GM19395 (cell line): ENCODE measurements at regions not wholly inside any gene's neighbourhood (a gene's known extent, or its start where the extent isn't known, plus 50 kb on each side); places are given as distances from the start of the nearest gene placed in this dataset.

Experiments used
- ATAC-seq: cut with Tn5 transposase; IDR thresholded peaks from one replicate; pipeline ENCODE4 v1.9.1; 2021; ENCODE audit warnings: mild to moderate bottlenecking, moderate library complexity; ENCODE audit not compliant: unreplicated experiment

DNA sequence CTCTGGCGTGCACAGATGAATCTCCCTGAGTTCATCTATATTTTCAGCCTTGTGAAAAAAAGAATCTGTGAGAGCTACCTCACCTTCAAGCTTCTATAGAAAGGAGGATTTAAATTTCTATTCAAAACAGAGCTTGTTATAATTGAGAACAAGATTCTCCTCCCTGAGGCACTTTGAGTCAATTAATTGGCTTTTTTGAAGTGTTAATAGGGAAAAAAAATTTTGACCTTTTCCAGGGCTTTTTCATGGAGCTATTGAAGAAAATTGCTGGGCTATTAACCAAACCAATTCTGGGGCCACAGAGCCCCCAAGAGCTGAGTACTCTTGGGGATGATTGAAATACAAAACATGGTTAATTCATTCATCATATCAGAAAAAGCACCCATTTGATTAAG, 225.1 kb downstream of the CMPK2 start:
- ATAC-seq = no peak

DNA sequence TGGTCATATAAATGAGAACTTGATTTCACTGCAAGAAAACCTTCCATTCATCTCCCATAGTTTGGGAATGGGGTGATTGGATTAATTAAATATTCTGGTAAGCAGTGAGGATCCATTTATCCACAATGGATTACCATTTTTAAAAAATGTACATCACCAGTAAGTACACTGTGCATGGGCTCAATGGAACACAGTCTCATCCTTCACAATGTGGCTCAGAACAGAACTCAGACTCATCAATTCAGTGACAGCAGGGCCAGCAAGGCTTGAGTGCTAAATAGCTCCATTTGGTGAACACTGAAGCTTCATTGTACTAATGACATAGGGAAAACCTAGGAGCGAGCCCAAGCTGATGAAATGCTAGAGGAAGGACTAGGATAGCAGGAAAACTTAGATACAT, 223.8 kb downstream of the CMPK2 start:
- ATAC-seq = no peak

DNA sequence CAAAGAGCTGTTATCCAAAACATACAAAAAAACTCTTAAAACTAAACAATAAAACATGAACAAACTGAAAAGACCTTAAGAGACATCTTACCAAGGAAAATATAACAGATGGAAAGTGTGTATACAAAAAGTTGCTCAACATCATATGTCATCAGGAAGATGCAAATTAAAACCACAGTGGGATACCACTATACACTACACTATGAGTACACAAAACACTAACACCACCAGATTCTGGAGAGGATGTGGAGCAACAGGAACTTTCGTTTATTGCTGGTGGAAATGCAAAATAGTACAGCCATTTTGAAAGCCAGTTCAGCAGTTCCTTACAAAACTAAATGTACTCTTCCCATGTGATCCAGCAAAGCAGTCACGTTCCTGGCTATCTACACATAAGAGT, 221.4 kb downstream of the CMPK2 start:
- ATAC-seq = no peak

DNA sequence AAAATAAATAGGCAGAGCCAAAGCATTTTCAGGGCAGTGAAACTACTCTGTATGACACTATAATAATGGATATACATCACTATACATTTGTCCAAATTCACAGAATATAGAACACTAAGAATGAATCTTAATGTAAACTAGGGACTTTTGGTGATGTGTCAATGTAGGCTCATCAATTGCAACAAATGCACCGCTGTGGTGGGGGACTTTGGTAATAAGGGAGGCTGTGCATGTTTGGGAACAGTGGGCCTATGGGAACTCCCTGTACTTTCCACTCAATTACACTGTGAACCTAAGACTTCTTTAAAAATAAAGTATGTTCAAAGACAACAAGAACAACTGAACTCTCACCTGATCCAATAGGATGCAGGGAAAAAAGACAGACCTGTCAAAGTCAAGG, 220.7 kb downstream of the CMPK2 start:
- no peak for ATAC-seq

DNA sequence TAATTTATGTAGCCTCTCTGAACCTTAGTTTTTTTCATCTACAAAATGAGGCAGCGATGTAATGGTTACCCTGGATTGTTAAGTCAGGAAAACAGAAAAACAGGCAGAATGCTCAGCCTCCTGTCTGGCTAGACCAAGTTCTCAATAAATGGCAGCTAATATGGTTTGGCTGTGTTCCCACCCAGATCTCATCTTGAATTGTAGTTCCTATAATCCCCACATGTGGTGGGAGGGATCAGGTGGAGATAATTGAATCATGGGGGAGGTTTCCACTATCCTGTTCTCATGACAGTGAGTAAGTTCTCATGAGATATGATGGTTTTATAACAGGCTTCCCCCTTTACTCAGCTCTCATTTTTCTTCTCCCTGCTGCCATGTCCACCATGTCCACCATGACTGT, 220.0 kb downstream of the CMPK2 start:
- no peak for ATAC-seq

DNA sequence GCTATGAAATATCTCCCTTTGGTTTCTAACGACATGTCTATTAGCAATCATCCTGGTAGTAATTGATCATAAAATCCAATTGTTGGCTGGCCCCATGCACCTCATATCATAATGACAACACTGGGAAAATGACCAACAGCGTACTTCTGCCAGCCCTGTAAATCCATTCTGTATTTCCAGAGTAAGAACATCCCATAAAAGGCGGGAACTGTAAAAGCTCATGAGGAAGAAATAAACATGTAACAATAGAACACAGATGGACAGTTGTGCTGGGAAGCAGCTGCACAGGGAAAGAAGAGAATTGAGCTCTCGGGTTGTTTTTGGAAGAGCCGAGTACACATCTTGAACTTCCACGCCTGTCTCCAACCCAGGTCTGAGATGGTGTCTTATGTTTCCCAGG, 218.7 kb downstream of the CMPK2 start:
- ATAC-seq = no peak

DNA sequence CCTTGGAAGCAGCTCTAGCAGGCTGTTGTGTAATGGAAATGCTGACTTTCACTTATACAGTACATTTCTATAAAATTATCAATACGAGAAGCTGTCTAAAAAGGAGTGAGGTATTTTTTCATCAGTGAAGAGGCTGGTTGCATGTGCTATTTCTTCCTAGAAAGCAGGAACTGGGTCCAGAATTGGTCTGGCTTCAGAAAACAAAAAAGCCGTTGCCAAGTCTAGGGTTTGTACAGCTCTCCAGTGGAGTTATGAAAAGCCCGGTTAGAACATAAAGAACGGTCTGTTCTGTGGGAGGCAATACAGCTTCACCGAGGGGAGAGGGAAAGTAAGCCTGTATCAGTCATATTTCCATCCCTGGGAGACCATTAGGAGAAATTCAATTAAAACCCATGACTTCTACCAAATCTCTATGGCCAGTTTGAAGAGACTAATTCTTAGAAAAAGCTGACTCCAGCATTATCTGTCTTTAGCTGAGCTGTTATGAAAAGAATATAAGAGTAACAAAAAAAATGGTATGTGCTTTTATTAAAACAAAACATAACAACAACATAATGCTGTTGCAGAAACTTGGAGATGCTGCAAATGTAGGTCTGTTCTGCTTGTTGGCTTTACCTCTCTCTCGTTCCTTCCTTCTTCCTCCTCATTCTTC, 217.0 kb downstream of the CMPK2 start:
- no peak for ATAC-seq

DNA sequence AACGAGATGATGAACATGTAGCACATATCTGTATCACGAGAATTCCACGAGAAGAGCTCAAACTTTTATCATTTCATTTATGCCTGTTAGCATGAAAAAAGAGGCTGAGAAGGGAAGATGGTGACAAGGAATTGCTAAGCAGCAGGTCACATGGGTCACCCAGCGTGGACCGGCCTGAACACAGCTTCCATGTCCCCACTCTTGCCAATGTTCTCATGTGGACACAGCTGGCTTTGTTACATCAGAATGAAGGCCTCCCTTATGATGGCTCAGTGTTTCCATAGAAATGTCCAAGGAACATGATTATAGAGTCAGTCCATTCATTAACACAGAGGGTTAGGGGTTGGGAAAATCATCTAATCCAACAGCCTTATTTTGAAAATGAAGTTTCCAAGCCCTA, 215.4 kb downstream of the CMPK2 start:
- no peak for ATAC-seq

DNA sequence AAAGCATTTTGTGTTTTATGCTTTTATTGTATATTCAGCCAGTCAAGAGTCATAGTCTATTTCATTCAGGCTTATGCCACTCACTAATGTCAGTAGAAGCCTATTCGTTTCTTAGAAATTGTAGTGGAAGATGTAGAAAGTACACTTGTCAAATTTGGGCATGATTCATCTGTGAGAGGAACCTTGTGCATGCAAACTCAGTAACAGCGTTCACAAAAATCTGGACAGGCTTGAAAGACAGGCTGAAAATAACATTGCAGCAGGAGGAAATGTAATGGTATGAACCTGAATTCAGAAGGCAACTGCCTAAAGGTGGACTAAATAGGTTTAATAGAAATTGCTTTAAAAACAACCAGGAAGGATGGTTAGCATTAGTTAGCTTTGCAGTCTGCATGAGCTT, 213.5 kb downstream of the CMPK2 start:
- no peak for ATAC-seq

DNA sequence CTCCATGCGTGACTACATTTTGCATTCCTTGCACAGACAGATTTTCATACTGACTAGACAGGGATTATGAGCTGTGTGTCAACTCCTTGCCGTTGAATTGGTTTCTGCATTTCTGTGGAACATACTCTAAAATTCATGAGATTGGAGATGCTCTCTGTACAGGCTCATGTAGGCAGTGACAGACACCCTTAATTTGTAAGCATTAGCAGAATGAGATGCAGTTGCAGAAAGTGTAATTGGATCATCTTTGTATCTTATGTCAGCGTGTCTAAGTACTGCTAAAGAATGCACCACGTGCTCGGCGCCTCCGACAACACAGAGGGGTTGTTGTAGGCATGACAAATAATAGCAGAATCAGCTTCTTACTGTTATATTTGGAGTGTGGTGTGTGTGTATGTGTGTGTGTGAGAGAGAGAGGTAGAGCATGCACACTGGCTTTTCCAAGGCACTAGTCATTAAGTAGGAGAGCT, 212.4 kb downstream of the CMPK2 start:
- ATAC-seq = no peak

DNA sequence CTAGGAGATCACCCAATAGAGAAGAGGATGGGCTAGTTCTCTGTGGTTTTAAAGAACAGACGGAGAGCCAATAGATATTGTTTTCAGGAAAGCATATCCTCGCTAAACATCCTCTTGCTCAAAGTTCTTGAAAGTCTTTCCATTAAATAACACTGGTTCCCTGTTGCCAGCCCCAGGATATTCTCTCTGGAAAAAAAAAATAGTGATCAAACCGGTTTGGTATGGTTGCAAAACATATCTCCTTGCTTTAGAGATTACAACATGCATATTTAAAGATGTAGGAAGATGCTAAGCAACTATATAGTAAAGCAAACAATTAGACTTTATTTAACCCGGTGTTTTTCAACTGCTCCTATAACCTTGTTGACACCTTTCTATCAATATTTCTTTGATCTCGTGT, 211.4 kb downstream of the CMPK2 start:
- ATAC-seq = no peak

DNA sequence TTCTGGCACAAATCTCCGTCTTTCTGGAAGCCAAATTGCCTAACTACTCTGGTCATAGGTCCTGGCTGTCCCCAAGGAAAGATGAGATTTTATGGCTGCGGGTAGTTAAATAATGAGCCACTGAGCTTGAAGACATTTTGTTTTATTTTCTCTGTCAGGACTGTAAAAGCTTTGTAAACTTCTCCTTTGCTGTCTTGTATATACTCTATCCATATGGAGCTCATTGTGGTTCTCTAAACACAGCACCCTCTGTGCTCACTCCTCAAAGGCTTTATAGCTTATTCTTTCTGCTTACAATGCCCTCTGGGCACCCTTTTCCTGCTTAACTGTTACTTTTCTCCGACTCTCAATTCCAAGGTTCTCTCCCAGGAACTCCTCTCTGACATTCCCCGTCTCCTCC, 209.1 kb downstream of the CMPK2 start:
- ATAC-seq = no peak

DNA sequence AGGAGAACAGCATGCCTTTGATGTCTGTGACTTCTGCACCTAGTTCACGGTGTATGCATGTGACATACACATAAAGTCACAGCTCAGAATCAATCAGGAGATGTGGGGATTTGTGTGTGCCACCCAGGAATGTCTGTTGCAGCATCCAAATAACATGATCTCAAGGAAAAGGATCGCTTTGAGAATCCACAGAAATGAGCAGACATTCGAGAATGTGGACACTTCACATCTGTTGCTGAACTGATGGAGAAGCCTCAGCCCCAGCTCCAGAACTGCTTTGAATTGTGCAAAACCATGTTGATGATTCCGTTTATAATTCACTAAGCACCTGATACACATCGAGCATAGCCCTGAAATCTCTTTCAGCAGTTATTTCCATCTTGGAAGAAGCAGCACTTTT, 208.6 kb downstream of the CMPK2 start:
- ATAC-seq = no peak

DNA sequence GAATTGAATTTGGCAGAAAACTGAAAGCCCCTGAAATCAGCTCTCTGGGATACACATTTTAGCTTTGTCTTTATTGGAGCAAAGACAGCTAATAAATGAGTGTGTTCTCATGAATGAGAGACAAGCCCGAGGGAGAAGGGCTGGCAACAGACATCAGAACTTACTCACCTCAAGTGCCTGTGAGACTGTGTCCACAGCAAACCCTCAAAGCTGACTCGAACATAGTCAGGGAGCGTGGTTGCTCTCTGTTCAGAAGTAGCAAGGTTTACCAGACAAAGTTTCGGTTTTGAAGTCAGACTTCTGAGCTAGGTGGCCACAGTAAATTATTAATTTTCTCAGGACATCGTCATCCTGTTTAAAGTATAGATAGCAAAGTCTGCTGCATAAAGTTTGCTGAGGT, 207.9 kb downstream of the CMPK2 start:
- ATAC-seq = peak; percentile 96

DNA sequence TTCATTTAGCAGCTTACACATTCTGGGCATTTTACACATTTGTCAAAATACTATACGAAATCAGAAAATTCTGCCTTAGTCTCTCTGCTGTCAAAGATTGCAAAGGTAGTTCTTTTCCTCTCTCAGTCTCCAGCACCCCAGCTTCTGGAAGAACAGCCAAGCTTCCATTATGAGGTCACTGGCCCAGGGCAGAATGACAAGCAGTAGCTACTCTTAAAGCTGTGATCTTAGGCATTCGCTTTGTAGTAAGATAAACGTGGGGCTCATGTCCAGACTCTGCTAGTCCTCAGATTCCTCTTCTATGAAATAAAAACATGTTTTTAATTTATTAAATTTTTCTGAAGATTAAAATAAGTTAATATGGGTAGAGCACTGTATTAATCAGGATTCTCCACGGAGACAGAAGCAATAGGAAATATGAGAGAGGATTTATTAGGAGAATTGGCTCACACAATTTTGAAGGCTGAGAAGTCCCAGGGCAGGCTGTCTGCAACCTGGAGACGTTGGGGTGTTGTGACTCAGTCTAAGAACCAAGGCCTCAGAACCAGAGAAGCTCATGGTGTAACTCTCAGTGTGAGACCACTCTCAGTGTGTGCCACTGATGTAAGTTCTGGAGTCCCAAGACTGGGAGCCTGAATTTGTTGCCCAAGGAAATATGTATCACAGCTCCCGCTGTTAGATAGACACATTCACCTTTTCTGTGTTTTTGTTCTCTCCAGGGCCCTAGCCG, 201.2 kb downstream of the CMPK2 start:
- no peak for ATAC-seq

DNA sequence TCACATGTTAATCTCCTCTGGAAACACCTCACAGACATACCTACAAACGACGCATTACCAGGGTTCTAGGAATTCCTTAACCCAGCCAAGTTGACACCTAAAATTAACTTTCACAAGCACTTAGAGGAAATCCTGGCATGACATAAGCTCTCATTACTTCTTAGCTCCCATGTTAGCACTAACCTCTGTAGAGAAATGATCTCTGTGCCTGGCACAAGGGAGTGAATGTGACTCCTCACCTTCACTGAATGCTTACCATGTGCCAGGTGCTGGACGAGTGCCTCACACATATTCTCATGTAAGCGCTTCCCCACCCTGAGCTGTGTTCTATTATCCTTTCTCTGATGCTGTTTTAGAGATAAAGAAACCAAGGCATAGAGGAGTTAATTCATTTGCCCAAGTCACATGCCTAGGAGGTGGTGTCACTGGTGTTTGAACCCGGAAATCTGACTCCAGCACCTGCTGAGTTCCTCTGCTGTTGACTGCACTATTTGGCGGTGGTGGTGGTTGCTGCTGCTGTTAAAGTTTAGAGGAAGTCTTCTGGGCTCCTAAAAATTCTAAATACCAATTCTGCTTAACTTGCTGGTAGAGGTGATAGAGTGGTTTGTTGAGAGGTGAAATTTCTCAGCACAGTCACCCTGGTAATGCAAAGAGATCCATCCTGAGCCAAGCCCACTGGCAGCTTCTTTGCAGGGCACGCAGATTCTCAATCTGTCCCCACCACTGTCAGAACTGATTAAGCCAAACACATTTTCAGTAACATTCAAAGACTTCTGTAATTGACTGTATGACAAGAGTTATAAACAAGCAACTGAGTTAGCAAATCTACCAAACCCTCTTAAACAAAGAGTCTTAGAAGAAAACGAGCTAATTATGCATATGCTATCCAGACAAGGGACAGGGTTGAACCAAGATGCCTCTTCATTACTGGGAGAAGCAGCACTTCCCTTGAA, 200.3 kb downstream of the CMPK2 start:
- ATAC-seq = no peak

DNA sequence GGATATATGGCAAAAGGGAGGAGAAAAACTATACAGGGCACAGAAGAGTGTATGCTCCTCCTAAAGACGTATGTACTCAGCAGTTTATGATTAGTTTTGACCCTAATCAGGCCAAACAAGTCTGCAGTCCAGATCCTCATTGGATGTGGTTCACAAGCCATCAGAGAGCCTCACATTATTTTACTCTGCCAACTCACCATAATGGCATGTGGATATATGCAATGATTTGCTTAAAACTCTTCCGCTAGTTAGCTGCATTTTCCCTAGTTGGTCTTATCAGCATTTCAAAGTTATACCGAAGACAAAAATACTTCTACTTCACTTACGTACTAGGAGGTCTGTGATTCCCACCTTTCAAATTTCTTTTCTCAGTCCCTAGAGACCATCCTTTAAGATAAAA, 198.4 kb downstream of the CMPK2 start:
- no peak for ATAC-seq

DNA sequence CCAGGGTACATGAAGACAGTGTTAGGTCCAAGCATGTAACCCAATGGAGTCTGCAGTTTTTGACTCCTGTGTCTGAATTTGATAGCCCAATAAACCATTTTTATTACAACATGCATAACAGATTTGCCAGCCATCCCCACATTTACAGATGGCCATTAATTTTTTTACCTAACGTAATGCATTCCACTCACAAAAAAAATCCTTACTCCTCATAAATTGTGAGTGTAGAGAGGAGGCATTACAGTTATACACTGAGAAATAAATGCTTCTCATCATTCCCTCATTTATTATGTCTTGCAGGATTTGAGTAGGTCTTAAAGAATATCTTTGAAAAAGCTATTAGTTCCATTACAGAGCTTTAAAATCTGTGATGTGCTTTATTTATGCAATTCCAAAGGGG, 193.8 kb downstream of the CMPK2 start:
- no peak for ATAC-seq

DNA sequence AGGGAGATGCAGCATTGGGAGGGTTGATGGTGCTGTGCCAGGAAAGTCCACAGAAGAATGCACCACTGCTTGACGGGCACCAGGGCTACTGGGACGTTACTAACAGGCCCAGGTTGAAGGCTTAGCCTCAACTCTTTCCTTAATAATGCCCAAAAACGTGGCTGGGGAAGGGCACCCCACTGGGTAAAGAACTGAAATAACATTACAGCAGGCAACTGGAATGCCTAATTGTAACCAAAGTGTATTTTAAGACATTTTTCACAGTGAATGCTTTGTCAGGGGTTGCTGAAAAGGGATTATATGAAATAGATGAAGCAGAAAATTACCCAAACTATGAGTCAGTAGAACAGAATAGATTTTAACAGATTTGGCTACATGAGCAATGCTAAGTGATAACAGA, 191.3 kb downstream of the CMPK2 start:
- no peak for ATAC-seq

DNA sequence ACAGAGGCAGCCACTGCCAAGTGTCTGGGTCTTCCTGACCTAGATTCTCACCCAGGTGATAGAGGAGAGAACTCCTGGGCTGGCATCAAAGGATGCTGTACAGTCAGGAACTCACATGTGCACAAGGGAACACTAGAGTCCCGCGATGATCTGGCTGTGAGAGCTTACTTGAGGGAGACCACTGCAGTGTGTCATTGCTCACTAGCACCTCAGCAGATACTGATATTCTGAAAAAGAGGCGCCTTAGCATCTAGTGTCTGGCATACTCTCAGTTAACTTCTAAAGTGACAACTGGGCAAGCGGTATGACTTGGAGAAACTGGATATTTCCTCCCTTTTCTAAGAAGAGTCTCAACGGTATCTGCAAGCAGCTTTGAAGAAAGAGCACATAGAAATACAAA, 189.9 kb downstream of the CMPK2 start:
- no peak for ATAC-seq

DNA sequence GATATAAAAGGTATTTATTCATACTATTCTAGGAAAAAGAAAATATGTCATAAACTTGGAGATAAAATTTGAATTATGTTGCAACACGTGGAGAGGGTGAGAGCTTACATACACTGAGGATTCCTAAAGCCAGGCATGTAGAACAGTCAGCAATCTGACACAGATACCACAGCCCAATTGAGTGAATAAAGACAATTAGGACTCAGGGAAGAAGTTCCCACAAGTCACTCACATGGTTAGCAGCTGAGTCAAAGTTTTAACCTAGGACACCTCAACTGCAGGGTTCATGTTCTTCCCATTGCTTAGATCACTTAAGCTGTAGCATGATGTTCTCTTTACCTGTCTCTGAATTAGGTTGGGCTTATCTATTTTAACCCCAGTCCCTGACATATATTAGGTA, 189.5 kb downstream of the CMPK2 start:
- ATAC-seq = no peak

DNA sequence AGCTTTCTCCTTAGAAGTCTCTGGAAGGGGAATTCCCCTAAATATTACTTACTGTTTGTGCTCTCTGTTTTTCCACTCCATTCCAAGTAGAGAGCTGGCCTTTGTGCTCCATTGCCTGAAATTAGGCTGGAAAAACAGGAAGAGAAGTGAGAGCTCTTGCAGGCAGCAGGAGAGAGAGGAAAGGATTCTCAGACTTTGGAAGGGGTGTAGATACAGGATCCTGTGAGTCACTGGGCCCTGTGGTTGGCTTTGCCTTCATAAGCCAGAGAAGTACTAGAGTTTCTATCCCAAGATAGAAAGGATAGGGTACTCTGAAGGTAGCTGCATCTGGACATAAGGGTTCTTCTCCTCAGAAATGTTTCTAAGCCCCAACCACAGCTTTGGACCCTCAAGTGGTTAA, 188.9 kb downstream of the CMPK2 start:
- ATAC-seq = no peak
